HG03432 (cell line): ENCODE measurements at regions not wholly inside any gene's neighbourhood (a gene's known extent, or its start where the extent isn't known, plus 50 kb on each side); places are given as distances from the start of the nearest gene placed in this dataset.
A peak's percentile ranks its signal among the peaks of the same experiment; 100 is the strongest.
"Not testable (repeated sequence)": the region's sequence is repeated elsewhere in the genome, so short reads cannot be mapped to it uniquely, and the experiment has no call there.

Experiments used
- ATAC-seq: cut with Tn5 transposase; IDR thresholded peaks from one replicate; pipeline ENCODE4 v1.9.1; 2021; ENCODE audit warnings: mild to moderate bottlenecking, moderate library complexity; ENCODE audit not compliant: unreplicated experiment

DNA sequence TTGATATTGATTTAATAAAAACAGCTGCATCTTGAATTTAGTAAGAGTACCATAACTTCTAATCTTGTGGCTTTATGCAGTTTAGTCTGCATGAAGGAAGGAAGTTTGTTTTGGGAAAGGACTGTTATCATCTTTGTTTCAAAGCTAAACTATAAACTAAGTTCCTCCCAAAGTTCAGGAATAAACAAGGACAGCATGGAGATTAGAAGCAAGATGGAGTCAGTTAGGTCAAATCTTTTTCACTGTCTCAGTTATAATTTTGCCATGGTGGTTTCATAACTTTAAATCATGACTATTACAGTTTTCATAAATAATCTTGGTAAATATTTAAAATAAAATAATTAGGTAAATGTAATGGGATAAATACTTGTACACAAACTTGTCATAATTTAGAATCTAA, 189.9 kb upstream of the ETV3 start:
- not testable (repeated sequence) for ATAC-seq

DNA sequence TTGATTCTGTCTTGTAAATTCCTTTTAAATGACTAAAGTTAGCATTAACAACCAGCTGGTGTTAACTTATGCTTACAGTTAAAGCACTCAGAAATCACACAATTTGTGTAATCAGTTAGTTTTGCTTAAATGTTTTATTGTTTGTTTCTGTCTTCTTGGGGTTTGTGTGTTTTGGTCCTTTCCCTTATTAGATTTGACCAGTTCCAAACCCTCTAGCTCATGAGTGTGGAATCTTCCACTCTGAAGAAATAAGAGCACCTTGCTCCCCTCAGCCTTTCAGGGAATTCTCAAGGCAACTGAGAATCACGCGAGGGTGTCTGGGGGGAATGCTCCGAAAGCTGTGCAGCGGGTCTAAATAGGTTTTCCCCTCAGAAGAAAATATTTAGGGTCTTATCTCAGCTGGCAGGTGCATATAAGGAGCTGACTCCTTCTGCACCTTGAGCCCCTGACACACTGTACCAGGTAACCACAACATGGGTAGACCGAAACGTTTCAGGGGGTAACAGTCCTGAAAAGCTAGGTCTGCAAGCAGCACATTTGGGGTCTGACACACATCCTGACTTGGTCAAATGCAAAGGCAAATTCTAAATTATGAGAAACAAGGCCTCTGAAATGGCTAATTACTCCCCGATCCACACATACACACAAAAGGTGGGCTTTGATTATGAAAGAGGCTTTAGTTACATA, 188.1 kb upstream of the ETV3 start:
- no peak for ATAC-seq

- ATAC-seq: no peak
These were observed 187.0 kb upstream of the ETV3 start for GRCh38 chr1:157325220-157325619.

GRCh38 chr1:157321972-157322371, 183.8 kb upstream of the ETV3 start:
- not testable (repeated sequence) for ATAC-seq

GRCh38 chr1:157319567-157319966, 181.4 kb upstream of the ETV3 start:
- ATAC-seq: no peak

DNA sequence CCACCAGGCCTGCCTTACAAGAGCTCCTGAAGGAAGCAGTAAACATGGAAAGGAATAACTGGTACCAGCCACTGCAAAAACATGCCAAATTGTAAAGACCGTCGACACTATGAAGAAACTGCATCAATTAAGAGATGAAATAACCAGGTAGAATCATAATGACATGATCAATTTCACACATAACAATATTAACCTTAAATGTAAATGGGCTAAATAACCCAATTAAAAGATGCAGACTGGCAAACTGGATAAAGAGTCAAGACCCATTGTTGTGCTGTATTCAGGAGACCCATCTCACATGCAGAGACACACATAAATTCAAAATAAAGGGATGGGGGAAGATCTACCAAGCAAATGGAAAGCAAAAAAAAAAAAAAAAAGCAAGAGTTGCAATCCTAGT, 179.0 kb upstream of the ETV3 start:
- not testable (repeated sequence) for ATAC-seq

DNA sequence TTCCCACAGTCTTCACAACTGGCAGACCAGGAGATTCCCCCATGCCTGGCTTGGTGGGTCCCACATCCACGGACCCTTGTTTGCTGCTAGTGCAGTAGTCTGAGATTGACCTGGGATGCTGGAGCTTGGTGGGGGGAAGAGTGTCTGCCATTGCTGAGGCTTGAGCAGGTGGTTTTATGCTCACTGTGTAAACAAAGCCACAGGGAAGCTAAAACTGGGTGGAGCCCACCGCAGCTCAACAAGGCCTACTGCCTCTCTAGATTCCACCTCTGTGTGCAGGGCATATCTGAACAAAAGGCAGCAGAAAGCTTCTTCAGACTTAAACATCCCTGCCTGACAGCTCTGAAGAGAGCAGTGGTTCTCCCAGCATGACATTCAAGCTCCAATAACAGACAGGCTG, 177.3 kb upstream of the ETV3 start:
- ATAC-seq: no peak

DNA sequence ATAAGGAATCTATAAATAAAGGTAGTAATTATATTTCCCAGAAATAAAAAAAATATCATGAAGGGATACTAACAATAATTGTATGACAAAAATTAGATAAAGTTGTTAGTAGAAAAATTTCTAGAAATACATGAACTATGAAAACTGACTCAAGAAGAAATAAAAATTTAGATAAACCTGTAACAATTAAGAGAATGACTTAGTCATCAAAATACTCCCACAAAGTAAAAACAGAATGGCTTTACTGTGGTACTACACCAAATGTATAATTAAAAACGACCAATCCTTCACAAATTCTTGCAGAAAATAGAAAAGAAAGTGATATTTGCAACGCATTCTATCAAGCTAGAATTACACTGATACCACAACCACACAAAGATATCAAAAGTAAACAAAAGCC, 176.2 kb upstream of the ETV3 start:
- no peak for ATAC-seq

DNA sequence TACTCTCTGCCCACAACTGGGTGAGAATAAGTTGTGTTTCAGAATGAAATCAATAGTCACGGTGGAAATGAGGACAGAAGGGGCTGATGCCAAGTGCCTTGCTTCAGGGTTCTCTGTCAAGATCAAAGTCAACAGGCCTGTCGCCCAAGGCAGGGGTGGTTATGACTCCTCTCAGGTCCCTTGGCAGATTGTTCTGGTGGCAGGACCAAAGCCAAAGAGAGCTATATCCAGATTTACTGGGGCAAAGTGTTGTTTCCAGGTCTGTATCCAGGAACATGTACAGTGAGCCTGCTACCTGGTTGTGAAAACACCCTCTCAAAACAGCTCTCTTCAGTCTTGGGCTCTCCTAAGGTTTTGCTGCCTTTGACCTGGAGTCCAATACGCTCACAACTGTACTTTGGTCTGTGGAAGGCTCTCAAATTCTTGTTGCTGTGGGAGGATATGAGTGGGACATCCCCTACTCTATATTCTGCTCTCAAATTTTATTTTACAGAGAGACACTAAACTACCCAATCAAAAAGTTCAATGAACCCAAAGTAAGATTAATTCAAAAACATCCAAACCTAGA, 175.1 kb upstream of the ETV3 start:
- ATAC-seq: no peak

- no peak for ATAC-seq
These were observed 174.1 kb upstream of the ETV3 start for GRCh38 chr1:157312082-157312812.

DNA sequence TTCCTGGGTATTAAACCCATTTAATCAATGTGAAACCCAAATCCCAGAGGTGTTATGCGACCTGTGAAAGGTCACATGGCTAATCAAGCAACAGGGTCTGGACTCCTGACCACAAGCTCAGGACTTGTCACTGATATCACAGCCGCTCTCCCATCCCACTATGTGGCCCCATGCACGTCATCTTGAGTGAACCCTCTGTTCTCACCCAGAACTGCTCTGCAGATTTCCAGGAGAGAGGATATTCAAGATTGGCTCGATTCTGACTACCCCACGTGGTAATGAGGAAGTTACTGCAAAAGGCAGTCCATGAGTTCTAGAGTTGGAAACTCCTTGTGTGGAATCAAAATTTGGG, 173.5 kb upstream of the ETV3 start:
- no peak for ATAC-seq

DNA sequence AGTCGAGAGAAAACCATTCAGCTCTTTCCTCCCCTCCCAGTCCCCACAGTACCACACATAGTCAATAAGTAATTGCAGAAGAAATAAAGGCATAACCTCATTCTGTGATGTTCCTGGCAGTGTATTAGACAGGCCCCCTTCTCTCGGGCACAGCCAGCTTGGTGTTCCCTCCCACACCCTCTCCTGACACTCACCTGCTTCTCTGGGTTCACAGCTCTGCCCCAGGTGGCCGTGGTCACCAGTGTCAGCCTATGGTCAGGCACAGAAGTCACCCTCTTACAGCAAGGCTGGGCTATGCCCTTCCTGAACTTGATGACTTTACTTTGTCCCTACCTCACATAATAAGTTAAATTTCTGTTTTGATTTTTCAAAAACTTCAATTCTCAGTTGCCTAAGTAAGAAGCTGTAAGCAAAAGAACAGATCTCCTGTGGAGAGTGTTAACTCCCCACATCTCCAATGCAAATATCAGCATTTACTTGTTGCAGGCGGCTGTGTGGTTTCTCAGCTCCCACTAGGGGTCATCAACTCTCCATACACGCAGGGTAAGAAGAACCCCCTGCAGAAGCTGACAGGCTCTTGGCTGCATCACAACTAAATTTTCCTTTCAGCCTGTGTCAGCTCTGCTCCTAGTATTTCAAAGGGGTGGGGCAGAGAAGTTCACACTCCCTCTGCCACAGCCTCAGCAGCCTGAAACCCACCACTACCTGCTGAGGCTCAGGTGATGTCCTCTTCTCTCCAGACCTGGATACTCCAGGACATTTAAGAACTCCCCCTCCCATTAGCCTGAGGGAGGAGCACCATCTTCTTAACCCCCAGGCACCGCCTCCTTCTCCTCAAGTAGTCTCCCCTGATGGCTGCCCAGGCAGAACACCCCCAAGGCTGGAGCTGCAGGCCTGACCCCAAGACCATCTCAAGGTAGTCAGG, 172.9 kb upstream of the ETV3 start:
- ATAC-seq: not testable (repeated sequence)

GRCh38 chr1:157310401-157310800, 172.2 kb upstream of the ETV3 start:
- ATAC-seq: no peak

- peak; percentile 74 for ATAC-seq
These were observed 169.3 kb upstream of the ETV3 start for GRCh38 chr1:157307491-157307890.

- ATAC-seq: no peak
These were observed 168.7 kb upstream of the ETV3 start for GRCh38 chr1:157306896-157307295.

- ATAC-seq: no peak
These were observed 166.1 kb upstream of the ETV3 start for GRCh38 chr1:157304271-157304670.

GRCh38 chr1:157302724-157303123, 164.5 kb upstream of the ETV3 start:
- no peak for ATAC-seq

GRCh38 chr1:157302199-157302497, 164.0 kb upstream of the ETV3 start:
- ATAC-seq: no peak

DNA sequence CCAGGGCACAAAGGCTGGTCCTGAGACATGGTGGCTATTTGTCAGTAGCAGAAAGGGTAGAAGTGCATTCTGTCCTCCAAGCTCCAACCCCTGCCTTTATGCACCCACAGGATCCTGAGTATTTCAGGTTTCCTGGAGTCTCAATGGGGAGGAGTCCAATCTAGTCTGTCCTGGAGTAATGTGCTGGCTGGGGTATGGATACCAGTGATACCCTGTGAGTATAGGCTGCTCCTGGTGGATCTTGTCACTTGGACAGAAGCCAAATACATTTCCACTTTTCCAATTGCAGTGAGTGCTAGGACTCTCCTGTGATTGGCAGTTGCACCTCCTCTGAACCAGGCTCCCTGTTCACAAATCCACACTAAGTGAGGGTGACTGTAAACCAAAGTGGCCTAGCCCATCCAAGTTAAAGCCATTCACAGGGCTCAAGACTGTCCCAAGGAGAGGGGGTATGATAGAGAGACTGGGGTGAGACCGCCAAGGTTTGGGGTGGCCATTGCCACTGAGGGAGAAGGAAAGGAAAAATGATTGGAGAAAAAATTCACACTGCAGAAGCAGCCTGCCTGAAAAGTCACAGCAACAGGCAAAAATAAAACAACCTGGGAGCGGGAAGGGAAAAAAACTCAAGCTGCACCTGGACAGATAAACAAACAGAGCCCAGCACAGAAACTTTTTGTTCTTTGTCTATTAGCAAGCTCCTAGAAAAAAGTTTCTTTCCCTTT, 163.4 kb upstream of the ETV3 start:
- no peak for ATAC-seq

GRCh38 chr1:157294387-157295145, 156.4 kb upstream of the ETV3 start:
- ATAC-seq: not testable (repeated sequence)
